Spinal cord (tissue), 10 donors: ENCODE measurements at regions not wholly inside any gene's neighbourhood (a gene's known extent, or its start where the extent isn't known, plus 50 kb on each side); places are given as distances from the start of the nearest gene placed in this dataset. TPM values are rescaled to one million over a fixed set of nuclear protein-coding genes. Genes with fewer than 3 reads are reported as not detected.

Experiments
- DNase-seq, 6 donors: peaks; one replicate each; pipeline versions ENCODE4 v3.0.0 to v3.0.0-alpha.2; 2013 to 2015; ENCODE audit warnings: low spot score in 6 of 6, low read depth in 4 of 6
- H3K27ac ChIP-seq: one replicate; pipeline ENCODE4 v1.5.1; 2013; ENCODE audit warnings: low read depth, low read length, control low read depth
- H3K27me3 ChIP-seq: one replicate; pipeline ENCODE4 v1.6.1; 2013; ENCODE audit warnings: low read length; ENCODE audit not compliant: control insufficient read depth, insufficient read depth
- H3K36me3 ChIP-seq: one replicate; pipeline ENCODE4 v1.6.1; 2013; ENCODE audit warnings: low read length; ENCODE audit not compliant: control insufficient read depth, insufficient read depth
- H3K4me1 ChIP-seq: one replicate; pipeline ENCODE4 v1.6.1; 2013; ENCODE audit warnings: low read length; ENCODE audit not compliant: control insufficient read depth, insufficient read depth
- H3K4me3 ChIP-seq: one replicate; pipeline ENCODE4 v1.5.1; 2013; ENCODE audit warnings: low read depth, low read length, control low read depth
- H3K9me3 ChIP-seq: one replicate; pipeline ENCODE4 v1.6.1; 2013; ENCODE audit warnings: low read length; ENCODE audit not compliant: control insufficient read depth, insufficient read depth
- WGBS: methylation state at CpG from one replicate; pipeline ENCODE4 v1.1.5; 2013; ENCODE audit warnings: missing lambda C conversion rate; ENCODE audit not compliant: insufficient coverage; 5-methylcytosine and 5-hydroxymethylcytosine counted together
- small RNA-seq: library from RNA; depleted of rRNA; stranded (forward); fragments of <200 nt; gene quantifications from one replicate; pipeline ENCODE3, GENCODE V24; 2014; ENCODE audit warnings: low replicate concordance
- donor health status: healthy.

DNA sequence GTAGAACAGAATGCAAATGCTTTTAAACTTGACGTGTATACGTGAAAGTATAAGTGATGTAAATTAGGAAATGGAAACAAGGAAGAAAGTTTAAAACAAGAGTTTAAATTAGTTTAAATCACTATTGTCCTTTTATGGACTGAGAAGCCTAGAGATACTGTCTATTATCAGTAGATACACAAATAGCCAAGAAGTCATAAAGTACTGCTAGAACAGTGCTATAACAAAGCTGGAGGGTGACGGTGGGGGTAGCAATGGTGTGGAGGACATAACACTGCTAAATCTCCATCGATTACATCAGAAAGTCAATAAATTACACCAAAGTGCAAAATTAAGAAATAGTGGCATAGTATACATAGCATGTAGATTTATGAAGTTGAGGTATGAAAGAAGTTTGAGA, 50.1 kb upstream of the CAV2 start:
- no peak for DNase-seq
- no peaks in the 10 kb centered on the region for H3K9me3 ChIP-seq
- no peaks in the 10 kb centered on the region for H3K36me3 ChIP-seq
- no CpG with 5 or more reads among the region's 4 CpGs for WGBS
- no peak overlapping the region for H3K27ac ChIP-seq
- H3K4me1 ChIP-seq = no peaks in the 10 kb centered on the region
- no peaks in the 10 kb centered on the region for H3K27me3 ChIP-seq
- H3K4me3 ChIP-seq = no peak overlapping the region

Small RNAs in the stretch of these regions (small RNA-seq; reads per million reads assigned to genes)
- gene RF00017 = not detected
